GM10248 (cell line): ENCODE measurements at regions not wholly inside any gene's neighbourhood (a gene's known extent, or its start where the extent isn't known, plus 50 kb on each side); places are given as distances from the start of the nearest gene placed in this dataset.

Experiments used
- CTCF ChIA-PET: fragments of 300-600 bp; sonication (Branson Sonifier 250); formaldehyde crosslinking; extraction: SDS; loops from one replicate; lab custom pipeline; 2021; ENCODE audit warnings: antibody characterized with exemption; lab: Yijun Ruan, JAX
- POLR2A ChIA-PET: fragments of 350-650 bp; sonication (Branson Sonifier 250); formaldehyde crosslinking; extraction: SDS; loops from one replicate; lab custom pipeline; 2020; ENCODE audit warnings: antibody characterized with exemption; lab: Yijun Ruan, JAX
- DNase-seq: peaks from one replicate; pipeline ENCODE4 v3.0.0; 2012; ENCODE audit errors: extremely low spot score
- CTCF ChIP-seq: IDR thresholded peaks from 2 replicates; pipeline ENCODE4 v1.5.1; 2012; ENCODE audit warnings: mild to moderate bottlenecking, low read depth; ENCODE audit errors: extremely low read depth, missing control alignments, control extremely low read depth

- CTCF ChIA-PET: interaction anchor here (1.2 kb wide), 1 partner anchor 8 kb away, joined by 4 read pairs; no protein-coding TSS in a partner anchor
- TF ChIP-seq CTCF: no peak
- POLR2A ChIA-PET: no interaction called here
These were observed 668.1 kb downstream of the MED13L start for GRCh38 chr12:115609347-115609746.

GRCh38 chr12:115606040-115606439, 671.5 kb downstream of the MED13L start:
- POLR2A ChIA-PET: no interaction called here
- DNase-seq: no peak
- CTCF ChIA-PET: no interaction called here
- TF ChIP-seq CTCF: no peak

More at GRCh38 chr12:115609347-115609746, 668.1 kb downstream of the MED13L start:
- no peak for DNase-seq

GRCh38 chr12:115598871-115599811, 678.4 kb downstream of the MED13L start:
- no peak for TF ChIP-seq CTCF
- POLR2A ChIA-PET: no interaction called here
- CTCF ChIA-PET: no interaction called here
- no peak for DNase-seq

- DNase-seq: no peak
- TF ChIP-seq CTCF: no peak
- POLR2A ChIA-PET: no interaction called here
- CTCF ChIA-PET: no interaction called here
These were observed 680.3 kb downstream of the MED13L start for GRCh38 chr12:115597157-115597712.

- ChIA-PET POLR2A (no interaction called here), CTCF (no interaction called here)
- no peak for DNase-seq
- TF ChIP-seq CTCF: no peak
These were observed 689.4 kb downstream of the MED13L start for GRCh38 chr12:115588131-115588530.

- no peak for TF ChIP-seq CTCF
- POLR2A ChIA-PET: no interaction called here
- DNase-seq: no peak
- CTCF ChIA-PET: interaction anchor here (1.0 kb wide), 1 partner anchor 10 kb away, joined by 3 read pairs; no protein-coding TSS in a partner anchor
These were observed 693.3 kb downstream of the MED13L start for GRCh38 chr12:115584156-115584555.
